ENCODE measurements at regions not wholly inside any gene's neighbourhood (a gene's known extent, or its start where the extent isn't known, plus 50 kb on each side); places are given as distances from the start of the nearest gene placed in this dataset. TPM values are rescaled to one million over a fixed set of nuclear protein-coding genes. Genes with fewer than 3 reads are reported as not detected.

- no peak for TF ChIP-seq HNF4A (conservative IDR thresholded peaks at IDR 0.05)
- TF ChIP-seq CTCF (IDR thresholded peaks at IDR 0.05; ENCODE audit: low read depth, low read length, missing input control), result no peak
- no peak for TF ChIP-seq YY1 (IDR thresholded peaks at IDR 0.05)
- no peak for TF ChIP-seq RAD21 (IDR thresholded peaks at IDR 0.05)
- TF ChIP-seq FOXA1 (IDR thresholded peaks at IDR 0.05), result no peak
Observed at GRCh38 chr3:96756516-96756915, 57.9 kb upstream of the EPHA6 start (continued).

- H3K36me3 ChIP-seq (ENCODE audit: control insufficient read depth in 4 of 4, insufficient read depth in 3 of 4, low read depth in 1 of 4, low read length in 3 of 4), result no peaks in the 10 kb centered on the region
- WGBS, result 65% methylated on average over 4 of the region's 4 CpGs
- no peaks in the 10 kb centered on the region for H3K27me3 ChIP-seq (ENCODE audit: control insufficient read depth in 4 of 4, insufficient read depth in 4 of 4, low read length in 3 of 4)
- DNase-seq (ENCODE audit: low spot score), result no peak
- TF ChIP-seq SP1 (IDR thresholded peaks at IDR 0.05) (no peak), FOXA1 (IDR thresholded peaks at IDR 0.05) (no peak), YY1 (IDR thresholded peaks at IDR 0.05) (no peak), GABPA (IDR thresholded peaks at IDR 0.05 in 1 of 2, conservative IDR thresholded peaks at IDR 0.05 in 1 of 2) (no peak), FOXA2 (IDR thresholded peaks at IDR 0.05) (no peak), RAD21 (IDR thresholded peaks at IDR 0.05) (no peak), TAF1 (conservative IDR thresholded peaks at IDR 0.05) (no peak), REST (IDR thresholded peaks at IDR 0.05) (no peak), CTCF (IDR thresholded peaks at IDR 0.05; ENCODE audit: low read depth, low read length, missing input control) (no peak), RXRA (IDR thresholded peaks at IDR 0.05) (no peak), NR2F2 (IDR thresholded peaks at IDR 0.05) (no peak), HNF4G (IDR thresholded peaks at IDR 0.05) (no peak), EGR1 (IDR thresholded peaks at IDR 0.05; ENCODE audit: low read depth in 2 of 2) (no peak), MAX (IDR thresholded peaks at IDR 0.05) (no peak)
- no peaks in the 10 kb centered on the region for H3K4me1 ChIP-seq (ENCODE audit: control insufficient read depth in 4 of 4, insufficient read depth in 4 of 4, low read length in 3 of 4)
- H3K9me3 ChIP-seq (ENCODE audit: control insufficient read depth in 4 of 4, low read length in 3 of 4), result no peaks in the 10 kb centered on the region
- no peak overlapping the region for H3K9ac ChIP-seq (ENCODE audit: low read depth in 1 of 2, low read length in 2 of 2)
- H3K27ac ChIP-seq (ENCODE audit: low read depth in 1 of 2, low read length in 2 of 2), result no peak overlapping the region
- no peak overlapping the region for H3K4me3 ChIP-seq (ENCODE audit: low read depth in 1 of 3, low read length in 3 of 3)
Observed at GRCh38 chr3:96760956-96761355, 53.4 kb upstream of the EPHA6 start.

Small RNAs in the stretch of these regions (small RNA-seq; reads per million reads assigned to genes)
- gene MIR8060 (not detected), gene RNU6-1094P (not detected)
